ENCODE measurements at regions not wholly inside any gene's neighbourhood (a gene's known extent, or its start where the extent isn't known, plus 50 kb on each side); places are given as distances from the start of the nearest gene placed in this dataset.
A peak's percentile ranks its signal among the peaks of the same experiment; 100 is the strongest.
"Not testable (repeated sequence)": the region's sequence is repeated elsewhere in the genome, so short reads cannot be mapped to it uniquely, and the experiment has no call there.

- Histone ChIP-seq H3K9me3 (ENCODE audit: insufficient read depth, low read depth, low read length) (no peaks in the 10 kb centered on the region), H3K27me3 (ENCODE audit: insufficient read depth, low read length) (no peaks in the 10 kb centered on the region; the same call in 1 of the 2 replicates), H3K9ac (ENCODE audit: low read depth, low read length) (no peak overlapping the region), H3K27ac (ENCODE audit: low read length) (no peak overlapping the region), H3K4me1 (ENCODE audit: insufficient read depth, low read length) (peaks cover 15% of the 10 kb centered on the region; the same call in 1 of the 2 replicates), H3K4me3 (ENCODE audit: low read length) (no peak overlapping the region), H3K36me3 (ENCODE audit: insufficient read depth, low read depth, low read length) (no peaks in the 10 kb centered on the region)
Observed at GRCh38 chr13:111629457-111629856, 309.0 kb downstream of the TEX29 start.

- Histone ChIP-seq H3K9ac (ENCODE audit: low read depth, low read length) (no peak overlapping the region), H3K27ac (ENCODE audit: low read length) (no peak overlapping the region), H3K4me1 (ENCODE audit: insufficient read depth, low read length) (peaks cover 19% of the 10 kb centered on the region; the same call in 1 of the 2 replicates), H3K27me3 (ENCODE audit: insufficient read depth, low read length) (peaks cover 3% of the 10 kb centered on the region), H3K36me3 (ENCODE audit: insufficient read depth, low read depth, low read length) (no peaks in the 10 kb centered on the region), H3K4me3 (ENCODE audit: low read length) (no peak overlapping the region), H3K9me3 (ENCODE audit: insufficient read depth, low read depth, low read length) (no peaks in the 10 kb centered on the region)
Observed at GRCh38 chr13:111629926-111630325, 309.5 kb downstream of the TEX29 start.

- no peak overlapping the region for H3K4me3 ChIP-seq (ENCODE audit: low read length)
- no peak overlapping the region for H3K9ac ChIP-seq (ENCODE audit: low read depth, low read length)
- H3K36me3 ChIP-seq (ENCODE audit: insufficient read depth, low read depth, low read length) = no peaks in the 10 kb centered on the region
- no peaks in the 10 kb centered on the region for H3K9me3 ChIP-seq (ENCODE audit: insufficient read depth, low read depth, low read length)
- peaks cover 7% of the 10 kb centered on the region for H3K27me3 ChIP-seq (ENCODE audit: insufficient read depth, low read length)
- H3K27ac ChIP-seq (ENCODE audit: low read length) = no peak overlapping the region
- H3K4me1 ChIP-seq (ENCODE audit: insufficient read depth, low read length) = peaks cover 24% of the 10 kb centered on the region; the same call in 1 of the 2 replicates
Observed at GRCh38 chr13:111630406-111630805, 310.0 kb downstream of the TEX29 start.

GRCh38 chr13:111631271-111631670 is 310.8 kb downstream of the TEX29 start:
- not testable (repeated sequence) for H3K36me3 ChIP-seq (ENCODE audit: insufficient read depth, low read depth, low read length); H3K27ac ChIP-seq (ENCODE audit: low read length); H3K9me3 ChIP-seq (ENCODE audit: insufficient read depth, low read depth, low read length); H3K9ac ChIP-seq (ENCODE audit: low read depth, low read length); H3K4me3 ChIP-seq (ENCODE audit: low read length); H3K27me3 ChIP-seq (ENCODE audit: insufficient read depth, low read length)
- peaks cover 24% of the 10 kb centered on the region; the same call in 1 of the 2 replicates for H3K4me1 ChIP-seq (ENCODE audit: insufficient read depth, low read length)

GRCh38 chr13:111632906-111633305 is 312.5 kb downstream of the TEX29 start:
- Histone ChIP-seq H3K4me3 (ENCODE audit: low read length) (peak overlapping the region; percentile 21; the same call in 1 of the 2 replicates), H3K36me3 (ENCODE audit: insufficient read depth, low read depth, low read length) (no peaks in the 10 kb centered on the region), H3K9ac (ENCODE audit: low read depth, low read length) (peak overlapping the region; percentile 27; the same call in 1 of the 2 replicates), H3K4me1 (ENCODE audit: insufficient read depth, low read length) (peaks cover 24% of the 10 kb centered on the region; the same call in 1 of the 2 replicates), H3K27ac (ENCODE audit: low read length) (no peak overlapping the region), H3K9me3 (ENCODE audit: insufficient read depth, low read depth, low read length) (no peaks in the 10 kb centered on the region), H3K27me3 (ENCODE audit: insufficient read depth, low read length) (peaks cover 7% of the 10 kb centered on the region; the same call in 1 of the 2 replicates)

- H3K27ac ChIP-seq (ENCODE audit: low read length) = no peak overlapping the region
- H3K4me1 ChIP-seq (ENCODE audit: insufficient read depth, low read length) = peaks cover 24% of the 10 kb centered on the region; the same call in 1 of the 2 replicates
- peaks cover 7% of the 10 kb centered on the region; the same call in 1 of the 2 replicates for H3K27me3 ChIP-seq (ENCODE audit: insufficient read depth, low read length)
- H3K9me3 ChIP-seq (ENCODE audit: insufficient read depth, low read depth, low read length) = no peaks in the 10 kb centered on the region
- H3K4me3 ChIP-seq (ENCODE audit: low read length) = peak overlapping the region; percentile 21; the same call in 1 of the 2 replicates
- peak overlapping the region; percentile 27; the same call in 1 of the 2 replicates for H3K9ac ChIP-seq (ENCODE audit: low read depth, low read length)
- no peaks in the 10 kb centered on the region for H3K36me3 ChIP-seq (ENCODE audit: insufficient read depth, low read depth, low read length)
Observed at GRCh38 chr13:111633401-111633800, 313.0 kb downstream of the TEX29 start.

- no peaks in the 10 kb centered on the region for H3K9me3 ChIP-seq (ENCODE audit: insufficient read depth, low read depth, low read length)
Observed at GRCh38 chr13:111634410-111634809, 314.0 kb downstream of the TEX29 start.

GRCh38 chr13:111636271-111636670 is 315.8 kb downstream of the TEX29 start:
- Histone ChIP-seq H3K27ac (ENCODE audit: low read length) (no peak overlapping the region), H3K4me3 (ENCODE audit: low read length) (no peak overlapping the region), H3K9me3 (ENCODE audit: insufficient read depth, low read depth, low read length) (no peaks in the 10 kb centered on the region), H3K9ac (ENCODE audit: low read depth, low read length) (no peak overlapping the region), H3K4me1 (ENCODE audit: insufficient read depth, low read length) (peaks cover 24% of the 10 kb centered on the region; the same call in 1 of the 2 replicates), H3K36me3 (ENCODE audit: insufficient read depth, low read depth, low read length) (no peaks in the 10 kb centered on the region), H3K27me3 (ENCODE audit: insufficient read depth, low read length) (peaks cover 7% of the 10 kb centered on the region; the same call in 1 of the 2 replicates)

More at GRCh38 chr13:111634410-111634809, 314.0 kb downstream of the TEX29 start:
- Histone ChIP-seq H3K4me3 (ENCODE audit: low read length) (peak overlapping the region; percentile 29; the same call in 1 of the 2 replicates), H3K4me1 (ENCODE audit: insufficient read depth, low read length) (peaks cover 24% of the 10 kb centered on the region; the same call in 1 of the 2 replicates), H3K27ac (ENCODE audit: low read length) (no peak overlapping the region), H3K36me3 (ENCODE audit: insufficient read depth, low read depth, low read length) (no peaks in the 10 kb centered on the region), H3K9ac (ENCODE audit: low read depth, low read length) (no peak overlapping the region), H3K27me3 (ENCODE audit: insufficient read depth, low read length) (peaks cover 7% of the 10 kb centered on the region; the same call in 1 of the 2 replicates)

- Histone ChIP-seq H3K27me3 (ENCODE audit: insufficient read depth, low read length) (peaks cover 7% of the 10 kb centered on the region; the same call in 1 of the 2 replicates), H3K4me1 (ENCODE audit: insufficient read depth, low read length) (peaks cover 24% of the 10 kb centered on the region; the same call in 1 of the 2 replicates), H3K9me3 (ENCODE audit: insufficient read depth, low read depth, low read length) (no peaks in the 10 kb centered on the region), H3K4me3 (ENCODE audit: low read length) (no peak overlapping the region), H3K9ac (ENCODE audit: low read depth, low read length) (no peak overlapping the region), H3K27ac (ENCODE audit: low read length) (no peak overlapping the region), H3K36me3 (ENCODE audit: insufficient read depth, low read depth, low read length) (no peaks in the 10 kb centered on the region)
Observed at GRCh38 chr13:111636804-111637203, 316.4 kb downstream of the TEX29 start.

GRCh38 chr13:111637365-111637764 is 316.9 kb downstream of the TEX29 start:
- no peak overlapping the region for H3K9ac ChIP-seq (ENCODE audit: low read depth, low read length)
- no peaks in the 10 kb centered on the region for H3K36me3 ChIP-seq (ENCODE audit: insufficient read depth, low read depth, low read length)
- no peaks in the 10 kb centered on the region for H3K9me3 ChIP-seq (ENCODE audit: insufficient read depth, low read depth, low read length)

GRCh38 chr13:111638233-111638632 is 317.8 kb downstream of the TEX29 start:
- H3K27ac ChIP-seq (ENCODE audit: low read length) = no peak overlapping the region
- H3K4me1 ChIP-seq (ENCODE audit: insufficient read depth, low read length) = peaks cover 20% of the 10 kb centered on the region; the same call in 1 of the 2 replicates
- H3K27me3 ChIP-seq (ENCODE audit: insufficient read depth, low read length) = peaks cover 7% of the 10 kb centered on the region; the same call in 1 of the 2 replicates
- H3K4me3 ChIP-seq (ENCODE audit: low read length) = no peak overlapping the region
- H3K9ac ChIP-seq (ENCODE audit: low read depth, low read length) = no peak overlapping the region
- H3K36me3 ChIP-seq (ENCODE audit: insufficient read depth, low read depth, low read length) = no peaks in the 10 kb centered on the region
- H3K9me3 ChIP-seq (ENCODE audit: insufficient read depth, low read depth, low read length) = no peaks in the 10 kb centered on the region

More at GRCh38 chr13:111637365-111637764, 316.9 kb downstream of the TEX29 start:
- peaks cover 24% of the 10 kb centered on the region; the same call in 1 of the 2 replicates for H3K4me1 ChIP-seq (ENCODE audit: insufficient read depth, low read length)
- H3K27ac ChIP-seq (ENCODE audit: low read length) = no peak overlapping the region
- H3K4me3 ChIP-seq (ENCODE audit: low read length) = no peak overlapping the region
- peaks cover 7% of the 10 kb centered on the region; the same call in 1 of the 2 replicates for H3K27me3 ChIP-seq (ENCODE audit: insufficient read depth, low read length)

GRCh38 chr13:111639196-111639705 is 318.8 kb downstream of the TEX29 start:
- Histone ChIP-seq H3K4me1 (ENCODE audit: insufficient read depth, low read length) (peaks cover 10% of the 10 kb centered on the region; the same call in 1 of the 2 replicates), H3K36me3 (ENCODE audit: insufficient read depth, low read depth, low read length) (no peaks in the 10 kb centered on the region), H3K4me3 (ENCODE audit: low read length) (no peak overlapping the region), H3K27ac (ENCODE audit: low read length) (no peak overlapping the region), H3K9ac (ENCODE audit: low read depth, low read length) (no peak overlapping the region), H3K27me3 (ENCODE audit: insufficient read depth, low read length) (peaks cover 7% of the 10 kb centered on the region; the same call in 1 of the 2 replicates), H3K9me3 (ENCODE audit: insufficient read depth, low read depth, low read length) (no peaks in the 10 kb centered on the region)
